HFF-Myc (cell line): ENCODE measurements at regions not wholly inside any gene's neighbourhood (a gene's known extent, or its start where the extent isn't known, plus 50 kb on each side); places are given as distances from the start of the nearest gene placed in this dataset.
A peak's percentile ranks its signal among the peaks of the same experiment; 100 is the strongest.

Experiments
- DNase-seq: peaks from one replicate; pipeline ENCODE4 v3.0.0-alpha.2; 2011; ENCODE audit warnings: low read depth; ENCODE audit errors: extremely low read depth
- H3K4me3 ChIP-seq: replicated peaks from 2 replicates; pipeline ENCODE4 v1.5.1; 2011; ENCODE audit warnings: low read depth, mild to moderate bottlenecking, control low read depth, low read length
- TF ChIP-seq, protein P1 (sequence below): IDR thresholded peaks from 2 replicates; pipeline ENCODE4 v1.5.1; 2012; ENCODE audit warnings: mild to moderate bottlenecking, low read depth, low read length, control low read depth; ENCODE audit errors: missing control alignments

DNA sequence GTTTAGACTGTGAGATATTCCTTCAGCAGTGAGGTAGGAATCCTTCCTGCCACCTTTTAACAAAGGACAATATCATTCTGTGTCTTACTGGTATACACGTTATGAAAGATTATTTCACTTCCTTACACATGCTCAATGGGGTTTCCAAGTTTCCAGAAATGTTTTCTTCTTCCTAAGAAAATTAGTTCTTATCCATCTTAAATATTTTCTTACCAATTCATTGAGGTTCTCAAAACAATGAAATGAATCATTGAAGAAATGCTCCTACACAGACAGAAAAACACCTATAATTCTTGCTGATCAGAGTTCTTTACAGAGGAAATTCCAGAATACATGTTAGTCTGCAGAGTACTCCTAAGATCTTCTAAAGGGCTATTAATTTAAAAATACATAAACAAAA lies 51.4 kb upstream of the SEC61G start:
- no peak overlapping the region for H3K4me3 ChIP-seq
- no peak for DNase-seq
- TF ChIP-seq, protein P1, sequence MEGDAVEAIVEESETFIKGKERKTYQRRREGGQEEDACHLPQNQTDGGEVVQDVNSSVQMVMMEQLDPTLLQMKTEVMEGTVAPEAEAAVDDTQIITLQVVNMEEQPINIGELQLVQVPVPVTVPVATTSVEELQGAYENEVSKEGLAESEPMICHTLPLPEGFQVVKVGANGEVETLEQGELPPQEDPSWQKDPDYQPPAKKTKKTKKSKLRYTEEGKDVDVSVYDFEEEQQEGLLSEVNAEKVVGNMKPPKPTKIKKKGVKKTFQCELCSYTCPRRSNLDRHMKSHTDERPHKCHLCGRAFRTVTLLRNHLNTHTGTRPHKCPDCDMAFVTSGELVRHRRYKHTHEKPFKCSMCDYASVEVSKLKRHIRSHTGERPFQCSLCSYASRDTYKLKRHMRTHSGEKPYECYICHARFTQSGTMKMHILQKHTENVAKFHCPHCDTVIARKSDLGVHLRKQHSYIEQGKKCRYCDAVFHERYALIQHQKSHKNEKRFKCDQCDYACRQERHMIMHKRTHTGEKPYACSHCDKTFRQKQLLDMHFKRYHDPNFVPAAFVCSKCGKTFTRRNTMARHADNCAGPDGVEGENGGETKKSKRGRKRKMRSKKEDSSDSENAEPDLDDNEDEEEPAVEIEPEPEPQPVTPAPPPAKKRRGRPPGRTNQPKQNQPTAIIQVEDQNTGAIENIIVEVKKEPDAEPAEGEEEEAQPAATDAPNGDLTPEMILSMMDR, result no peak

DNA sequence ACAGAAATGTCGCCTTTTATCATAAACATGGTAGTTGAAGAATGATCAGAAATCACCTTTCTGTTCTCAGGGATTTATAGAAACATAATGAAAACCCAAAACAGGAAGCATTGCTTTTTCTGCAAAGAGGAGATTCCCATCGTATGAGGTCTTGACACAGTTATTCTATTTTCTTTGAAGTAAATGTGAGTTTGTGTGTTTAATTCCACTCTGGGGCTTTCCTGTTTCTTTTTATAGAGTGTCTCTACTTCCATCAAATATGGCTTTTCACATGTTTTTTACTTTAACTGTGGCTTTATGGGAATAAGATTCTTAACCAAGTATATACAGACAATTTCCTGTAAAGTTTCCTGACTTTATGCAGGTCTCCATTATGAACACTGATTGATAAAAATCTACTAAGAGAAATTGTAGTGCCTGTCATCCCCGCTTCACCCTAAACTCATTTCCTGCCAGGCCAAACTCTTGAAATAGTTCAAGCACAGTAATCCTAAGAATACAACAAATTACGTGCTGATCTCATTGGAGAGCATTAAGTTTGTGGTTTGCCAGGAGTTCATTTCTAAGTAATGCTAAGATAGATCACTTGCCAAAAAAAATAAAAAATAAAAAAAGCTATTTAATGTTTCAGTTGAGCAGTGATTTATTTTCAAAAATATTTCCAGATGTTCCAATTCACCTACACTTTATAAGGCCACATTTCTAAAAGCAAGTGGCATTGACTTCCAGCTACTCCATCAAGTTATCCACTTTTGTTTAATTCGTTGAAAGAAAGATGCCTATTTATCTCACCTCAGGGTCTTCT lies 52.2 kb upstream of the SEC61G start:
- H3K4me3 ChIP-seq, result no peak overlapping the region
- DNase-seq, result peak; percentile 84
- TF ChIP-seq, protein P1, result no peak

DNA sequence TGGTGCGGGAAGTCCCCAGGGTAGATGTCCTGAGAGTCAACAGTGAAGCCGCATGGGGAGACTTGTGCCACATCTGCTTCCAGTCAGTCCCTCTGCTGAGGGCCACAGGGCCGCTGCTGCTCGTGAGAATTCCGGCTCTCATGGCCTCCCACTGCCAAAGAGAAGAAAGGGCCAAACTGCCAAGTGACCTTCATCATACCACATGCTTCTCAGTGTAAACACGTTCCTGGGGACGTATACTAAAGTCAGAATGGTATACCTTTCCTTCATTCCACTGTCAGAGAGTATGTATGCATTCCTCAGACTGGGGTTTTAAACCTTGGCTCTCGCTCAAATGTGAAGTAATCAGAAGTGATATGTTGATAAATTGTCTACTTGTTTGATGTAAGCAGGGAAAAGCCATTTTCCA lies 52.8 kb upstream of the SEC61G start:
- peak; percentile 76 for DNase-seq
- no peak overlapping the region for H3K4me3 ChIP-seq
- TF ChIP-seq, protein P1, result no peak

DNA sequence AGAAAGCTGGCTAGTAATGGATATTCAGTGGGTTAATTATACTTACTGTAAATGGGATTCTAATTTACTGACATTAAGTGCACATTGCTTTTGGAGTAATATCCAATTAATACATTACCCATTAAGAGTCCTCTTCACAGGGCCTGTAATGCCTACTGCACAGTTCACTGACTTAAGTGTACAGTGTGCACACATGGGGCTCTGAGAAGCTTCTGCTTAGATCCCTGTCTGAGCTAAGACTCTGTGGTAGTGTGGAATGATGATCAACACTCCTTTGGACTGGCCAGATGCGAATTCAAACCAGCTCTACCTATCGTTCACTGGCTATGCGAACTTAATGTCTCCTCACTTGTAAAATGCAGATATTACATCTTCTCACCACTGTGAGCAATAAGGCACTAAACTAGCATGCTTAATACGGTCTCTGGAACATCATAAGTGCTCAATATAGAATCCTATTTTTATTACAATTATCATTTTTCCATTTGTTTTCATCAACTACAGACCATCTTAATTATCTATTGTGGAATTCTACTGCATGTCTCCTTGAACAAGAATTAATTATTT lies 53.8 kb upstream of the SEC61G start:
- H3K4me3 ChIP-seq, result no peak overlapping the region
- DNase-seq, result no peak
- TF ChIP-seq, protein P1, result no peak

DNA sequence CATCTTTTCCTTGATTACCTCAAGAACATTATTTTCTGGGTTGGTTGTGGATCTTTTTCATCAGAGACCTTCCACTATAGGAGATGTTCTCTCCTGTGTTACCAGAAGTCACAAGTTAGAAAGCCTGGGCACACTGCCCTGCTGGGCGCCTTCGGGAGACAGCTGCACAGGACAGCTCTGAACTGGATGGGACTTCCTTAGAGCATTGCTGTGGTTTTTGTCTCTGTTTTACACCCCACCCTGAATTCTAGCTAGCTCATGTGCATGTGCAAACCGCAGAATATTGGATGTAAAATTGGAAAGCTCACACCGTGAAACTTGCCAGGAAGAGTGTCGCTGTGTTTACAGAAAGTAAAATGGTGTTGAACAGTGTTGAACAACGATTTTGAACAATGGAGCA lies 54.4 kb upstream of the SEC61G start:
- no peak for DNase-seq
- TF ChIP-seq, protein P1, result no peak
- no peak overlapping the region for H3K4me3 ChIP-seq

DNA sequence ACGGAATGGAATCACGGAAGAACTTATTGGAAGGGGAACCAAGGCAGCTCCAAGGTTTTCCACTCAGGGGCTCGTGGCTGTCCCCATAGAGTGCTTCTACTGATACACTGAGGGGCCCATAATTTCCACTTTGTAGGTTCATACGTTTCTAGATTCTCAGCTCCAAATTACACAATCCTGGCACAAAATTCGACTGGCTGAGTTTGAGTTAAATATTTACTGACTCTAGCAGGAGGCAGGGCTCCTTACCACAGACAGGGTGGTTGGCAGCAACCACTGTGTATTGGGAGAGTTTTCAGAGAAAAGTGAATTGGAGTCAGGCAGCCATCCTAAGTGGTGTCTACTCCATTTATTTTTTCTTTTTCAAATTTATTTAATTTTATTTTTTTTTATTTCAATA lies 55.4 kb upstream of the SEC61G start:
- no peak for DNase-seq
- TF ChIP-seq, protein P1, result no peak

More for the DNA sequence above, 55.4 kb upstream of the SEC61G start:
- no peak overlapping the region for H3K4me3 ChIP-seq
